Spleen (tissue), 11 donors: ENCODE measurements at regions not wholly inside any gene's neighbourhood (a gene's known extent, or its start where the extent isn't known, plus 50 kb on each side); places are given as distances from the start of the nearest gene placed in this dataset.

ENCODE experiments used
- DNase-seq: peaks from one replicate; pipeline ENCODE4 v3.0.0-alpha.2; 2020
- H3K27ac ChIP-seq, 8 donors: fragments of 200-600 bp; sonication (generic) in 7 of 8; 1 replicate in 4 of 8; 2 replicates in 4 of 8; pipeline versions ENCODE4 v1.5.0 to v1.8.0; 2016 to 2021; ENCODE audit warnings: inconsistent platforms in 4 of 8, mild to moderate bottlenecking in 4 of 8, moderate library complexity in 1 of 8
- H3K27me3 ChIP-seq, 7 donors: fragments of 200-600 bp; sonication (generic) in 6 of 7; replicated peaks in 1 of 7; 1 replicate in 4 of 7; 2 replicates in 3 of 7; pipeline versions ENCODE4 v1.5.0 to v1.8.0; 2016 to 2021; ENCODE audit warnings: inconsistent platforms in 3 of 7, mild to moderate bottlenecking in 1 of 7
- H3K36me3 ChIP-seq, 6 donors: fragments of 200-600 bp; sonication (generic) in 5 of 6; 1 replicate in 4 of 6; 2 replicates in 2 of 6; pipeline versions ENCODE4 v1.5.0 to v1.8.0; 2016 to 2021; ENCODE audit warnings: inconsistent platforms in 2 of 6
- H3K4me1 ChIP-seq, 6 donors: fragments of 200-600 bp; sonication (generic) in 5 of 6; 1 replicate in 3 of 6; 2 replicates in 3 of 6; pipeline versions ENCODE4 v1.5.0 to v1.8.0; 2016 to 2021; ENCODE audit warnings: inconsistent platforms in 3 of 6
- H3K4me3 ChIP-seq, 8 donors: fragments of 200-600 bp; sonication (generic) in 7 of 8; 1 replicate in 4 of 8; 2 replicates in 4 of 8; pipeline versions ENCODE4 v1.5.0 to v1.8.0; 2016 to 2021; ENCODE audit warnings: inconsistent platforms in 4 of 8, mild to moderate bottlenecking in 4 of 8, moderate library complexity in 2 of 8
- H3K9me3 ChIP-seq, 8 donors: fragments of 200-600 bp; sonication (generic) in 7 of 8; 1 replicate in 4 of 8; 2 replicates in 4 of 8; pipeline versions ENCODE4 v1.5.0 to v1.8.0; 2016 to 2021; ENCODE audit warnings: inconsistent platforms in 4 of 8
- CTCF ChIP-seq, 11 experiments: fragments of 200-600 bp in 7 of 11; fragments of 450-650 bp in 4 of 11; sonication (generic) in 4 of 11; IDR thresholded peaks in 8 of 11; conservative IDR thresholded peaks in 3 of 11; 1 replicate in 7 of 11; 2 replicates in 4 of 11; pipeline versions ENCODE4 v1.4.0 to v1.8.0; 2016 to 2021; ENCODE audit warnings: antibody characterized with exemption in 11 of 11, inconsistent platforms in 4 of 11, mild to moderate bottlenecking in 1 of 11
- POLR2A ChIP-seq, 3 donors: fragments of 450-650 bp; IDR thresholded peaks; one replicate each; pipeline ENCODE4 v1.5.1; 2017; ENCODE audit warnings: antibody characterized with exemption in 3 of 3, mild to moderate bottlenecking in 1 of 3
- POLR2AphosphoS5 ChIP-seq, 3 donors: sonication (generic); formaldehyde crosslinking; IDR thresholded peaks; one replicate each; pipeline ENCODE4 v1.5.1; 2017; ENCODE audit warnings: antibody characterized with exemption in 3 of 3
- WGBS, 5 donors: extraction: QIAGEN DNeasy Blood & Tissue Kit in 3 of 5; methylation state at CpG; one replicate each; pipeline versions ENCODE4 v1.1.5 to v1.1.7; 2013 to 2018; 5-methylcytosine and 5-hydroxymethylcytosine counted together
- intact Hi-C: fragments of 100-400 bp; cut with DNase I; formaldehyde crosslinking; loops from one replicate; pipeline ENCODE4 v1.15.0; 2023; ENCODE audit warnings: low total_unique reads
- donor health status: healthy with polysubstance abuse.
- donor health status: DM: no; HTN: no; CAD: no; lungs with moderate emphysema.
- donor health status: DM: no; HTN: no; CAD: no.
- donor health status: Bipolar disorder and iron deficiency.
- donor health status: healthy.
- donor health status: DM: no; HTN: no; CAD: no.
- donor health status: DM: yes; HTN: yes; CAD: no.

GRCh38 chr3:75260-75659 lies 121.3 kb upstream of the CHL1 start:
- peak overlapping the region in 2 of 8 donors; percentile 27 to 43 for H3K27ac ChIP-seq

GRCh38 chr3:79542-79941 lies 117.0 kb upstream of the CHL1 start:
- Histone ChIP-seq H3K27ac (no peak overlapping the region), H3K9me3 (no peaks in the 10 kb centered on the region), H3K4me1 (no peaks in the 10 kb centered on the region), H3K4me3 (no peak overlapping the region), H3K36me3 (no peaks in the 10 kb centered on the region), H3K27me3 (no peaks in the 10 kb centered on the region)
- no peak for DNase-seq
- TF ChIP-seq POLR2A (IDR thresholded peaks at IDR 0.05) (no peak), CTCF (IDR thresholded peaks at IDR 0.05 in 8 of 11, conservative IDR thresholded peaks at IDR 0.05 in 3 of 11) (no peak), POLR2AphosphoS5 (IDR thresholded peaks at IDR 0.05) (no peak)
- WGBS, 5 donors, result 54 to 66% (median 58%) methylated on average over 2 of the region's 2 CpGs
- intact Hi-C loops, result no loop called here

More at GRCh38 chr3:75260-75659, 121.3 kb upstream of the CHL1 start:
- Histone ChIP-seq H3K4me1 (no peaks in the 10 kb centered on the region), H3K36me3 (no peaks in the 10 kb centered on the region), H3K27me3 (no peaks in the 10 kb centered on the region), H3K4me3 (no peak overlapping the region), H3K9me3 (no peaks in the 10 kb centered on the region)
- intact Hi-C loops, result no loop called here
- WGBS, 5 donors, result 54 to 71% (median 60%) methylated on average over 4 of the region's 4 CpGs
- TF ChIP-seq CTCF (IDR thresholded peaks at IDR 0.05 in 8 of 11, conservative IDR thresholded peaks at IDR 0.05 in 3 of 11), result no peak
- TF ChIP-seq POLR2AphosphoS5 (IDR thresholded peaks at IDR 0.05), result no peak
- no peak for TF ChIP-seq POLR2A (IDR thresholded peaks at IDR 0.05)
- no peak for DNase-seq

- no peak overlapping the region for H3K27ac ChIP-seq
- intact Hi-C loops, result no loop called here
Measured at GRCh38 chr3:82508-82907, 114.1 kb upstream of the CHL1 start.

GRCh38 chr3:83096-83495 lies 113.5 kb upstream of the CHL1 start:
- no peaks in the 10 kb centered on the region for H3K27me3 ChIP-seq
- no peaks in the 10 kb centered on the region for H3K36me3 ChIP-seq
- intact Hi-C loops, result no loop called here
- H3K4me3 ChIP-seq, result no peak overlapping the region
- no peaks in the 10 kb centered on the region for H3K9me3 ChIP-seq
- no peak for DNase-seq
- TF ChIP-seq CTCF (IDR thresholded peaks at IDR 0.05 in 8 of 11, conservative IDR thresholded peaks at IDR 0.05 in 3 of 11) (no peak), POLR2AphosphoS5 (IDR thresholded peaks at IDR 0.05) (no peak), POLR2A (IDR thresholded peaks at IDR 0.05) (no peak)
- H3K4me1 ChIP-seq, result no peaks in the 10 kb centered on the region
- no peak overlapping the region for H3K27ac ChIP-seq
- 88 to 95% (median 90%) methylated on average over 2 of the region's 2 CpGs for WGBS, 5 donors

More at GRCh38 chr3:82508-82907, 114.1 kb upstream of the CHL1 start:
- H3K9me3 ChIP-seq, result no peaks in the 10 kb centered on the region
- no peaks in the 10 kb centered on the region for H3K36me3 ChIP-seq
- H3K4me1 ChIP-seq, result no peaks in the 10 kb centered on the region
- 71 to 88% (median 80%) methylated on average over 2 of the region's 2 CpGs for WGBS, 5 donors
- no peak overlapping the region for H3K4me3 ChIP-seq
- no peak for TF ChIP-seq POLR2AphosphoS5 (IDR thresholded peaks at IDR 0.05)
- no peak for TF ChIP-seq POLR2A (IDR thresholded peaks at IDR 0.05)
- no peak for TF ChIP-seq CTCF (IDR thresholded peaks at IDR 0.05 in 8 of 11, conservative IDR thresholded peaks at IDR 0.05 in 3 of 11)
- DNase-seq, result no peak
- H3K27me3 ChIP-seq, result no peaks in the 10 kb centered on the region
